ENCODE measurements at regions not wholly inside any gene's neighbourhood (a gene's known extent, or its start where the extent isn't known, plus 50 kb on each side); places are given as distances from the start of the nearest gene placed in this dataset.

- intact Hi-C loops (cut with DNase I), result no loop called here
- Histone ChIP-seq H3K27ac (no peak overlapping the region), H3K27me3 (no peaks in the 10 kb centered on the region), H3K4me3 (no peak overlapping the region), H3K4me1 (no peaks in the 10 kb centered on the region), H3K36me3 (no peaks in the 10 kb centered on the region), H3K9me3 (no peaks in the 10 kb centered on the region)
- no peak for TF ChIP-seq POLR2A (IDR thresholded peaks at IDR 0.05)
- TF ChIP-seq POLR2AphosphoS5 (IDR thresholded peaks at IDR 0.05), result no peak
- TF ChIP-seq EP300 (IDR thresholded peaks at IDR 0.05), result no peak
- no peak for TF ChIP-seq CTCF (IDR thresholded peaks at IDR 0.05)
- DNase-seq, result no peak
- 79 to 81% methylated on average over 9 of the region's 9 CpGs for WGBS, 2 donors
Measured at GRCh38 chr2:237012004-237012403, 73.7 kb upstream of the COPS8 start.

GRCh38 chr2:237012577-237013267 is 73.0 kb upstream of the COPS8 start:
- Histone ChIP-seq H3K27ac (no peak overlapping the region), H3K9me3 (no peaks in the 10 kb centered on the region), H3K36me3 (no peaks in the 10 kb centered on the region), H3K4me3 (no peak overlapping the region), H3K4me1 (no peaks in the 10 kb centered on the region), H3K27me3 (no peaks in the 10 kb centered on the region)
- no peak for DNase-seq
- TF ChIP-seq CTCF (IDR thresholded peaks at IDR 0.05) (no peak), EP300 (IDR thresholded peaks at IDR 0.05) (no peak), POLR2AphosphoS5 (IDR thresholded peaks at IDR 0.05) (no peak), POLR2A (IDR thresholded peaks at IDR 0.05) (no peak)
- WGBS, 2 donors, result 67 to 78% methylated on average over 16 of the region's 16 CpGs
- intact Hi-C loops (cut with DNase I), result no loop called here

- no peaks in the 10 kb centered on the region for H3K9me3 ChIP-seq
- DNase-seq, result no peak
- intact Hi-C loops (cut with DNase I), result no loop called here
- no peaks in the 10 kb centered on the region for H3K36me3 ChIP-seq
- 86 to 90% methylated on average over 10 of the region's 10 CpGs for WGBS, 2 donors
- no peak overlapping the region for H3K4me3 ChIP-seq
- H3K4me1 ChIP-seq, result no peaks in the 10 kb centered on the region
- no peaks in the 10 kb centered on the region for H3K27me3 ChIP-seq
- TF ChIP-seq EP300 (IDR thresholded peaks at IDR 0.05) (no peak), POLR2AphosphoS5 (IDR thresholded peaks at IDR 0.05) (no peak), CTCF (IDR thresholded peaks at IDR 0.05) (no peak), POLR2A (IDR thresholded peaks at IDR 0.05) (no peak)
- H3K27ac ChIP-seq, result no peak overlapping the region
Measured at GRCh38 chr2:237016121-237016915, 69.4 kb upstream of the COPS8 start.

- Histone ChIP-seq H3K9me3 (peaks cover 0 to 6% (median 0%) of the 10 kb centered on the region in 4 donors), H3K36me3 (no peaks in the 10 kb centered on the region), H3K4me1 (no peaks in the 10 kb centered on the region), H3K4me3 (no peak overlapping the region), H3K27me3 (no peaks in the 10 kb centered on the region), H3K27ac (no peak overlapping the region)
- intact Hi-C loops (cut with DNase I), result loop anchor here (10.0 kb wide), 1 partner anchor 665 kb away; no protein-coding TSS in a partner anchor
- no peak for TF ChIP-seq EP300 (IDR thresholded peaks at IDR 0.05)
- TF ChIP-seq CTCF (IDR thresholded peaks at IDR 0.05), result no peak
- no peak for TF ChIP-seq POLR2AphosphoS5 (IDR thresholded peaks at IDR 0.05)
- TF ChIP-seq POLR2A (IDR thresholded peaks at IDR 0.05), result no peak
- DNase-seq, result no peak
- 10 to 22% methylated on average over 2 of the region's 2 CpGs for WGBS, 2 donors
Measured at GRCh38 chr2:237020090-237020489, 65.6 kb upstream of the COPS8 start.
